RCC 7860 (cell line): ENCODE measurements at regions not wholly inside any gene's neighbourhood (a gene's known extent, or its start where the extent isn't known, plus 50 kb on each side); places are given as distances from the start of the nearest gene placed in this dataset.

Experiments used
- DNase-seq: peaks from one replicate; pipeline ENCODE4 v3.0.0-alpha.2; 2015; ENCODE audit warnings: low spot score
- FAIRE-seq: peaks from 2 replicates; lab custom pipeline; 2012; peaks lifted over from hg19 to GRCh38; lab: Jason Lieb, UNC

DNA sequence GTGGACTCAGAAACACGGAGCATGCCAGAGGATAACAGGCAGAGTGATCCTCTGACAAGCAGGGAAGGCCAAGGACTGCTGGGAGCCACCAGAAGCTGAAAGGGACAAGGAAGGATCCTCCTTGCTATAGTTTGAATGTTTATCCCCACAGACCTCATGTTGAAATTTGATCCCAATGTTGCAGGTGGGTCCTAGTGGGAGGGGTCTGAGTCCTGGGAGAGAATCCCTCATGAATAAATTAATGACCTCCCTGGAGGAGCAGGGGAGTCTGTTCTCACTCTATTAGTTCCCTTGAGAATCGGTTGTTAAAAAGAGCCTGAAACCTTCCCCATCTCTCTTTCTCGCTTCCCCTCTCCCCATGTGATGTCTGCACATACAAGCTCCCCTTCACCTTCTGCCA is 124.4 kb downstream of the FBXO15 start:
- no peak for FAIRE-seq

DNA sequence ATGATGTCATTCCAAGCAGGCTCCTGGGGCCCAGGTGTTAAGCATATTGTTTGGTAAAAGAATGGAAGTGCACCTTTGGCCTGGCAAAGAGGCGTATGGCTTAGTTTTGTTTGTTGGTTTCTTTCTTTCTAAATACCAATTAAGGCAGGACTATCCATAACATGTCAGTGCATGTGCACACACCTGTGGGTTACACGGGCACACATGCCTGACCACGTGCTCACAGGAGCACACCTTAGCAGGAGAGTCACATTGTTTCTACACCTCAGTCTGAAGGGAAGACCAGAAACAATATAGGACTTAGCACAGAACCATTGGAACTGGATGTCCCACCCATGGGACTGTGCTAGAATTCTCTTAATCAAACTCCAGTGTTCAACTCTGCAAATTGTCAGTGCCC is 127.8 kb downstream of the FBXO15 start:
- FAIRE-seq = no peak
- no peak for DNase-seq

More for the DNA sequence above, 124.4 kb downstream of the FBXO15 start:
- no peak for DNase-seq

DNA sequence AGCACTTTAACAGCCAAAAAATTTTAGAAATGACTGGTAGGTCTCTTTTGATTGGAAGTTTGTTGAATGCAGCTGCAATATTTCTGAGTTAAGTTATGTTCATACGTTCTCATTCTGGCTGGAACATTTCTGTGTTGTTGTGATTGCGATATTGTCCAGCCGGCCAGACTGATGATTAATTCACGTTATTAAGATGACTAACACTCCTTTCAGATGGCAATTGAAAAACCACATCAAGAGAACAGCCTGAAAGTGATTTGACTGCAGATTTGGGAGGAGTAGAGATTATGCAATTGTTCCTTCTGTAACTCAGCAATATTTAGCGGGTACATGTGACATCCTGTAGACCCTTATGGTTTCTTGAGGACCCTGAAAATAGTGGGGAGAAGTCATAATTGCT is 133.7 kb downstream of the FBXO15 start:
- DNase-seq (no peak), FAIRE-seq (no peak)

DNA sequence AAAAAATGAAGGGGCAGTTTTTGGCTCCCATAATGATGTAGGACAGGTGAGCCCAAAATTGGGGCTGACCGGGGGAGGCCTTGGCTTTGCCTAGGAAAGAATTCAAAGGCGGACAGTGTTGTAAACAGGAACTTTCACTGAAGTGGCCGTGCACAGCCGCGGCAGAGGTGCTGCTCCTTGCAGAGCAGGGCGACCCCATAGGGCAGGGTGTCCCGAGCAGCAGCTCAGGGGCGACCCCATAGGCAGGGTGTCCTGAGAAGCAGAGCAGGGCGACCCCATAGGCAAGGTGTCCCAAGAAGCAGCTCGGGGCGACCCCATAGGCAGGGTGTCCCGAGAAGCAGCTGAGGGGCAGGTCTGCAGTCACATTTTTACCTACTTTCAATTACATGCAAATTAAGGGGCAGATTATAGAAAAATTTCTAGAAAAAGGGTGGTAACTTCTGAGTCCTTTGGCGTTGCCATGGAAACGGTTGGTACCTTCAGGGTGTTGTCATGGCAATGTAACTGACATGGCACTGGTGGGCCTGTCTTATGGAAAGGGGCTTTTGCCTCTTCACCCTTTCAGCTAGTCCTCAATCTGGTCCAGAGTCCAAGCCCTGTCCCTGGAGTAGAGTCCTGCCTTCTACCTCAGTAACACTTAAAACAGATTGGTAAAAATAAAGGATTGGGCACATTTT is 134.5 kb downstream of the FBXO15 start:
- FAIRE-seq = no peak
- no peak for DNase-seq

DNA sequence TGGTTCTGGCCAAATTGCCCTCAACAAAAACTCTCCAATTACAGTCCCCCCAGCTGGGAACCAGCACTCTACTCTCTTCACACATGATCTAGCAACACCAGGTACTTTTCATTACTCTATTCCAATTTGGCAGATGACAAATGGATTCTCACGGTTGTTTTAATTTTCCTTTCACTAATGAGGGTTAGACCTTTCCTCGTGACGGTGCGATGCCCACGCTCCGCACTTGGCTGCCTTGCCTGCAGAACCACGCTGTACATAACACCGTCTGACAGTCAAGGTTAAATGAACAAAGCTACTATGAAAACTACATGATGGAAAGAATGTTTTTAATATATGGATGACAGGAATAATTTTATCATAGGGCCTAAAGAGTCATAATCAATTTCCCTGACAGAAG is 141.5 kb downstream of the FBXO15 start:
- no peak for FAIRE-seq
- DNase-seq = no peak

DNA sequence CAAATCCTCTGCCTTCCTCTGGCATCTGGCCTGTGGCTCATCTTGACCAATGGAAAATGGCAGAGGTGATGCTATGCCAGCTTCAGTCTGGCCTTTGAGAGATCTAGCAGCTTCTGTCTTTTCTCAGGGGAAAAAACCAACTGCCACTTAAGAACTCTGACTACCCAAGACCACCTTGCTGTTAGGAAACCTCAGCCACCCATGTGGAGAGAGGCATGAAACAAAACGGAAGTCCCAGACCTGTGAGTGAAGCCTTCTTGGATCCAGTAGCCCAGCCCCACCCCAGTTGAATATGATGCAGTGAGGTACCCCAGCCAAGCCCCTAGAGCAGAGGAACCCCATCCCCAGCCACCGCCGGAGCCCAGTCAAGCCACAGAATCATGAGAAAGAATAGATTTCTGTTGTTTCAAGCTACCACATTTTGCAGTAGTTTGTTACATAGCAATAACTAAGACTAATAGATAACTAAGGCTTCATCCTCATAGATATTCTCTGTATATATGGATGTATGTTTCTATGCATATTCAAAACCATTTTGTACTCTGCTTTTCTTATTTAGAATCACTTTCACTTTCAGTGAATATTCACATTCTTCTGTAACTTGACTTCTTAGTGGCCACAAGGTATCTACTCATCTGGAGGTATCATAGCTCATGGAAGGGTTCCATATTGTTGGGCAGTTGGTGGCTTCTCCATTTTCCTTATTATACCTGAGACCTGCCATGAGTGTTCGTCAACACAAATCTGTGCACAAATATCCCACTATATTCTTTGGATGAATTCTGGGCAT is 142.1 kb downstream of the FBXO15 start:
- DNase-seq = no peak

DNA sequence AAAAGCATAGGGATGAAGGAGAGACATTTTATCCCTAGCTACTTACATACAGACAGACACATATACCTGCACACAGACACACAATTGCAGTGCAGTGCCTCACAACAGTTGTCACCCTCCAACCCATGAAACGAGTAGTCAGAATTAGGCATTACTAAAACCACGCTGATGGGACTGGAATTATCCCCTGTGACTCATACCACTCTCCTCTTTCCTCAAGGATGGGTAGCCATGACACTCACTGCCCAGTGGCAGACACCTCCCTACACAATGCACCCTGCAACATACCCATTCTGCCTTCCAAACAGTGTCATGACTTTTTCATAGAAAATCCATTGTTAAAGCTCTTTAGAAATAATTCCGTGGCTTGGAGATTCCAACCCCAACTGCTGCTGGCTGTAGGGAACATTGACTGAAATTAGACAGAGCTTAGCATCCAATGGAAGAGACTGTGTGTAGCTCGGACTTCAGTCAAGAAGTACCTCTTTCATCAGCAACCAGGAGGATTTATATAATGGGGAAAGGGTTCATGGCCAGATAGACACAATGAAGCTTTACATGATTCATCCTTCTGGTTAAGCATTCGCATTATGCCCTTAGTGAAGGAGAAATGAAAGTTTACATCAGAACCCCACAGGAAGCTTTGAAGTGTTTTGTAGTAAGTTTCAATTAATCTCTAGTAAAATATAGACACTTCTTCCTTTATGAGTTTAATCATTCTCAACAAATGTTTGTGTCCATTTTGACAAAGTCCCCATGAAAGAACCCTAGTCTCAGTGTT is 155.2 kb downstream of the FBXO15 start:
- FAIRE-seq = no peak
- DNase-seq = no peak

More for the DNA sequence above, 142.1 kb downstream of the FBXO15 start:
- FAIRE-seq = no peak

DNA sequence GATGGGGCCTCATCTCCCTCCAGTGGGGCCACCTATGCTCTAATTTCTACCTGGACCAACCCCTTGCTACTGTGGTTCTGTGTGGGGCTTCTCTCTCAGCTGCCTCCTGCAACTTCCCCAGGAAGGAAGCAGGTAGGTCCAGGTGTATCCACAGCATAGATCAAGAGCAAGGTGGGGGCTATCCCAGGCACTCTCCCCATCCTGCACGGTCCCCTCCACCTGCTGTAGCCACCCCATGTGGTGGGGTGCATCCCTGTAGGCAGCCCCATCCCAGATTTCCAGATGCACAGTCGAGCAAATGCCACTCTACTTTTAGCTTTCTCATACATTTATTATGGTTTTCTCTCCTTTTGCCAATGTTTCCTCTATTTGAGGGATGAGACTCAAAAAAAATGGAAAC is 156.1 kb downstream of the FBXO15 start:
- FAIRE-seq (no peak), DNase-seq (no peak)

DNA sequence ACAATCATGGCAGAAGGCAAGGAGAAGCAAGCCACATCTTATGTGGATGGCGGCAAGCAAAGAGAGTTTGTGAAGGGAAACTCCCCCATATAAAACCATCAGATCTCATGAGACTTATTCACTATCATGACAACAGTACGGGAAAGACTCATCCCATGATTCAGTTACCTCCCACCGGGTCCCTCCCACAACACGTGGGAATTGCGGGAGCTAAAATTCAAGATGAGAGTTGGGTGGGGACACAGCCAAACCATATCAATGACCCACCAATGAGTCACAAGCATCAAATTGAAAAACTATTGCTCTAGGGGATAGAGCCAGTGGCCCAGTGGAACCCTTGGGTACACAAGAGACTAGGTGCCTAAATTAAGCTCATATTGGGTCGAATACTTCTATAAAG is 157.4 kb downstream of the FBXO15 start:
- DNase-seq (no peak), FAIRE-seq (no peak)

DNA sequence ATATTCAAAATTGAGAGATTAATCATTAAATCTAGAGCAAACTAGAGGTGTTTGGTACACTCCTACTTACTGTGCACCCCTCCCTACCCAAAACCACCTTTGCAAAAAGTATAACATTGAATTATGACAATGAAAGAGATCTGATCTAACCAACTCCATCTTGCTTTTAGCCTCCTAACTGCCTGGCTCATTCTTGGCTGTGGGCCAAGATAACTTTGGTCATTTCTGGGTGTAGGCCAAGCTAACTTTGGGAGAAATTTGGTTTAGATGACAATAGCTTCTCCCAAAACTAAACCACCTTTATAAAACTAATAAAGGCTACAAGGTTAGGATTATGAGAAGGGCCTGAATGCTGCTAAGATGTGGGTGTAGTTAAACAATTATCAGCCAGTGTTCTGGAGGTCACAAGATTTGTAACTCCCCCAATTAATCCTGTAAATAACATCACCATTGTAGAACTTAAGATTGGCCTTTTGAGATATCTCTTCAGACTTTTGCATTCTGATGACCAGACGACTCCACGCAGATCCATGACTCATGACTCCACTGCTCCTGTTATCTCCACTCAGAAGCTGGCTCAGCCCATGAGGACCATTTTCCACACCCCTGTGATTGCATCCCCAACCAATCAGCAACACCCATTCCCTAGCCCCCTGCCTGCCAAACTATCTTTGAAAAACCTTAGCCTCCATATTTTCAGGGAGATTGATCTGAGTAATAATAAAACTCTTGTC is 160.2 kb downstream of the FBXO15 start:
- DNase-seq (no peak), FAIRE-seq (no peak)

DNA sequence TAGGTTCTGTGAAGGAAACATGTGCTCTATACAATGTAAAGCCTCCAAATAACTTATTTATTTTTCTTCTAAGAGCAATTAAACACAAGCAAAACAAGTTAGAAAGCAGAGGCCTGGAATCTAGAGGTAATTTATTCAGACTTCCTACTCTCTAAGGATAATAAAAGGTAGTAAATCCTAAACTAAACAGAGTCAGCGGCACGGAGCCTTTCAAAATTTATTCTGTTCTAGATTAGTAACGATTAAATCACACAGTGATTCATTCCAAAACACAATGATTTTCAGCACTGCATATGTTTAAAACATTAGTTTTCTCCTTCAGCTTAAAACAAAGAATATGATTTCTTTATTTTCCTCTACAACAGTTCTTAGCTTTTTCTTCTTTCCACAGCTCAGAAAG is 160.9 kb downstream of the FBXO15 start:
- no peak for DNase-seq
- no peak for FAIRE-seq

DNA sequence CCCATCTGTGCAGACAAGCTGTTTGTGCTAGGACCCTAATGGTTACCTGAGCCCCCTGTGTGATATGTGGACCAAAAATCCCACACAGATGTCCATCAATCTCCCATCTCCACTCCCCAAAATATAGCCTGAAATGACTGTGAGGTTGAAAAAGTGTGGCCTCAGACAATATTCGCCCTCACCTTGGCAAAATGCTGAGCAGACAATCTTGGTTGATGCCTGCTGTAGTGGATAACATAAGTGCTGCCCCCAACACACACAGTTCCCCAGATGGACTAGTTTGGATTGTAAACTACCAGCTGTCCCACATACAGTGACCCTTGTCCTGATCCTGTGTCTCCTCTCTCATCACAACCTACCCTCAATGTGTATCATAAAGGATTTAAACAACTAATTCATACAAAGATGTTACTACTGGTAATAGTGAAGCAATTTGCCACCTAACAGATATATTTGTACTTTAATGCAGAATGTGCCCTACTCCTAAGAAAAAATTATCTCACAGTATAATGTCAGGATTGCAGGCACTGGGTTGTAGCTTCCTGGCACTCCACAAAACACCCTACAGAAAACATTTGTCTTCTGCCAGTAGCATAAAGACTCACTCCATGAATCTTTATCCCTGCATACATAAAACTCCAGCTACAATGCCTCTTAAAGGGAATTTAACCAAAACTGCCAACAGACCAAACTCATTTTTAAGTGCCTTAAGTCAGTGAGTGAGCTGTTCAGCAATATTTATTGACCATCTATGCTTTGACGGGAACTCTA is 161.6 kb downstream of the FBXO15 start:
- FAIRE-seq = no peak
- no peak for DNase-seq

DNA sequence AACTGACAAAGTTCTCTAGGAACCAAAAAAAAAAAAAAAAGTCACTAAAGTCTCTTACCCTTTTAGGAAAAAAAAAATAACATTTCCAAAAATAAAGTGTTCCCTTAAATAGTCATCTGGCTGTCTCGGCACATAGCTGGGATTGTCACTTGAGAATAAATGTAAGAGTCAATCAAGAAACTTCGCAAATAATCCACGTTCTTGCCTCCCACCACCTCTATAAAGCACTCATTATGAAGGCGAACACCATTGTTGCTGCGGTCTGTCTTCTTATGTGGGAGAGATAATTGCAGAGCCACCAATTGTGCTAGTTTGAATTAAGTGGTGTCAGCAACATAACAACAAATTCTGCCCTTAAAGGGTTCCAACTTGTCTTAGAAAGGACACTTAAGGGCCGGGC is 163.7 kb downstream of the FBXO15 start:
- FAIRE-seq (no peak), DNase-seq (no peak)

DNA sequence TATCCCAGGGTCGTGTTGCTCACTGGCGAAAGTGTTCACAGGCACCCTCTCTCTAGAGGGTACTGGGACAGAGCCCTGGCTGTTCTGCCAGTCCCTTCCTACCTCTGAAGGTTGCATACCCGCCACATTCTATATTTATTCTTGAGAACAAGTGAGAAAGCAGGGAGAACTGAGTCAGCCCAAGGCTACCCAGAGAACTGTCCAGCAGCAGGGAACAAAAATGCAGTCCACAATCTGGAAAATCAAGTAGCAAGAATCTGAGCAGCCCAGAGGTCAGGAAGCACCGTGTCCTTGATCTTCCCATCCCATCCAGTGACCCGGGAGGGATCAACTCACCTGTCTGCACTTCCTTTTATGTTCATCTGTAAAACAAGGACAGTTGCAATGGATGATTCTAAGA is 164.1 kb downstream of the FBXO15 start:
- no peak for FAIRE-seq
- DNase-seq = no peak

DNA sequence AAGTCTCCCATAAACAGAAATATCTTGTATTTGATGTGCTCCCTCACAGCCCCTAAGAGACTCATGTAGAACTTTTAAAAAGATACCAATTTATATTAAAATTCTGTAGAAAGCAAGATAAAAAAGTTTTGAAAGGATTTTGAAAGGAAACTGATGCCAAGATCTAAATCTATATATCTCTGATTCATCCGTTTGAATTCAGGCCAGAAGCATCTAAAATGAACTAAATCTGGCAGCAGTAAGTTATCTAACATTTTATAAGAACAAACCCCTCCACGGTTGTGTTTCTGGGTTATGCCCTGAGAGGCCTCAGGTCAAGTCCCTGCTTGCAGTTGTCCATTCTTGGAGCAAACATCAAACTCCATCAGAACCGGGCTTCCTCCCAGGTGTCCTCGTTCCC is 165.8 kb downstream of the FBXO15 start:
- no peak for FAIRE-seq
- no peak for DNase-seq

DNA sequence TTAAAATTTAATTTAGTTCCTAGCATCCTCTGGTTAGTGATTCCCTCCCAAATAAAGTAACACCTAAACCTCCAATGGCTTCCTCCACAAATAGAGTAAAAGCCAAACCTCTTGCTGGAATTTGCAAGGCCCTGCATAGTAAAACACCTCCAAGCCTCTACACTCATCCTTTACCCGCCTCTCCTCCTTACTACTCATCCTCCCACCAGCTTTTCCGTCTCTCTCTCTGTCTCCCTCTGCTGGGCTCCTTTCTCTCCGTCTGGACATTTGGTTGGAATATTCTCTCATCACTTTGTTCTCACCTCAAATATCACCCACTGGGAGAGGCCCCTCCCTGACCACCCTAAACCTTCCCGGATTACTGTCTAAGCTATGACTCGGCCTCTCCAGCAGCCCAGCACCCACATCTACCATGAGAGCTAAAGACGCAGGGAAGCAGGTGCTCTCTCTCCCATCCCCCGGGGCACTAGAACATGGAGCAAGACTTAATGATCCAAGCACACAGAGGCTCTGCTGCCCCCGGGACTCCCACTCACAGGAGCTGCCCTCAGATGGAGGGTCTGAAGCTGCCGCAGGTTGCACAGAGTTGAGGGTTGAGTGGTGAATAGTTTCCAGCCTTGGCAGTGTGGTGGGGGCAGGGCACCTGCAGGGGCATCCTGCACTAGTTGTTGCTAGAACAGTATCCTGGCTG is 167.2 kb downstream of the FBXO15 start:
- FAIRE-seq = no peak
- peak; percentile 6 for DNase-seq

DNA sequence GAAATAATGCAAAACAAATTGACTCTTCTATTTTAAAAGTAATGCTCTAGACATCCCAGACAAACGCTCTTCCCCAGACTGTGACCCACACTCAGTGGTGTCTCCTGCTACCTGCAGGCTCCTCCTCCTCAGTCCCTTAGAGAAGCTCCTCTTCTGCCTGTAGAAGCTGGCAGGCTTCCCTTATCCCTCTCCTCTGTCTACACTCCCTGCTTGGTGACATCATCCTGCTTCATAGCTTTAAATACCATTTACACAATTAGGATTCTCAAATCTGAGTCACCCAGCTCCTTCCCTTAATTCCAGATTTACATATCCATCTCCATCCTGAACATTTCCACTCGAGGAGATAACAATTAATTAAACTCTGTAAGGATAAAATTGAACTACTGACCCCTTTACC is 167.9 kb downstream of the FBXO15 start:
- DNase-seq = no peak
- FAIRE-seq = no peak

DNA sequence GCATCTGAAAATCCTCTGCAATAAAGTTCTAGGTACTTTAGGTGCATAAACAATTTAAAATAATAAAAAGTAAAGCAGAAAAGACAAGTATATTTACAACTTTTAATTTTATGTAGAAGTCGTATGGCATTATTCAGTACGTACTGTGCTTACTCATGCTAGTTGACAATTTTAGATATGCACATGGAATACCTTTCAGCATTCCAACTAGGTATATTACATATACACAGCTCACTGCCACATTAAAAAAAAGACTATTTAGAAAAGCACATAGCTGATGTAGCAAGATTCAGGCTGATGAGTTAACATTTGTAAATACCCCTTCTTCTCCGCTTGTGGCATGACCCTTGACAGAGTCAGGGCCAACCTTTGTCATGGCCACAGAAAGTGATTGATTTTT is 171.2 kb downstream of the FBXO15 start:
- no peak for DNase-seq

DNA sequence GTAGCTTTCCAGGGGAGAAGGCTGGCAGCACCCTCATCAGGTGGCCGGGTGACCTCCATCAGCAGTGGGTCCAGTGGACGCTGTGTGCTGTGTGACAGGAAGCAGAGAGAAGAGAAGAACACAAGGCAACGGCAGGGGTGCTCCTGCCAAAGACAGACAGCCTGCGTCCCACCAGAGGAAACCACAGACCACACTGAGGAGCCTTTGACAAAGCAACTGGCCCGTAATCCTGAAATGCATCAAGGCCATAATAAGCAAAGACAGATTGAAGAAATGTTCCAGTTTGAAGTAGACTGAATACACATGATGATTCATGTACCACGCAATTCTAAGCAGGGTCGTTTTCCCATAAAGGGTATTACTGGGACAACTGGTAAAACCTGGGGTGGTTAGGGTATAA is 172.4 kb downstream of the FBXO15 start:
- DNase-seq (no peak), FAIRE-seq (no peak)

More for the DNA sequence above, 171.2 kb downstream of the FBXO15 start:
- no peak for FAIRE-seq

DNA sequence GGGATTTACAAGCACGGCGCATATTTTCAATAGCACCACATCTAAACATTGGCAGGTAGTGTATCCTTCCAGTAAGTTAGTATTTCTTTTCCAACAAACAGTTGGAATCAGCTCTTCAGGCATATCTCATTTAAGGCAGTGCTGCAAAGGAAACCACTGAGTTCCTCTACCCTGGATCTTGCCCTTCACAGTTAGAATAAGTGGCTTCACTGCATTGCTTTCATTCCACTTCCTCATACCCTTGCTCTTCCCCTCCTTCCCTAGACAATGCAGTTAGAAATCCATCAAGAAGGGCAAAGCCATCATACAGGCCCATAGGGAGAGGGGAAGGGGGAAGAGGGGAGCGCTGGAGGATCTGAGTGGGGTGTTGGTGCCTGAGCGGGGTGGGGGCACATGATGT is 173.7 kb downstream of the FBXO15 start:
- FAIRE-seq (no peak), DNase-seq (no peak)
